GM23338 (cell line): ENCODE measurements at regions not wholly inside any gene's neighbourhood (a gene's known extent, or its start where the extent isn't known, plus 50 kb on each side); places are given as distances from the start of the nearest gene placed in this dataset.

Experiments used
- ATAC-seq: fragments of 200-7000 bp; cut with Tn5 transposase; 3 replicates; pipeline ENCODE4 v1.9.1; 2020
- DNase-seq: peaks from one replicate; pipeline ENCODE4 v3.0.0-alpha.2; 2015; ENCODE audit warnings: low spot score
- H2AFZ ChIP-seq: fragments of 200-600 bp; sonication (generic); 2 replicates; pipeline ENCODE4 v1.8.0; 2016; ENCODE audit warnings: antibody characterized with exemption, mild to moderate bottlenecking, moderate library complexity
- H3F3A ChIP-seq: fragments of 200-600 bp; sonication (generic); replicated peaks from 2 replicates; pipeline ENCODE4 v1.8.0; 2017; ENCODE audit warnings: antibody characterized with exemption, mixed run types, low read depth
- H3K27ac ChIP-seq: fragments of 200-600 bp; sonication (generic); 2 replicates; pipeline ENCODE4 v1.6.1; 2016; ENCODE audit warnings: low read depth
- H3K27me3 ChIP-seq: fragments of 200-600 bp; sonication (generic); 2 replicates; pipeline ENCODE4 v1.8.0; 2016; ENCODE audit warnings: mild to moderate bottlenecking, mixed run types, moderate library complexity; ENCODE audit not compliant: insufficient read depth
- H3K36me3 ChIP-seq: fragments of 200-600 bp; sonication (generic); 2 replicates; pipeline ENCODE4 v1.8.0; 2016; ENCODE audit warnings: mild to moderate bottlenecking; ENCODE audit not compliant: insufficient read depth
- H3K4me1 ChIP-seq: fragments of 200-600 bp; sonication (generic); 2 replicates; pipeline ENCODE4 v1.8.0; 2016; ENCODE audit warnings: mild to moderate bottlenecking, moderate library complexity; ENCODE audit not compliant: insufficient read depth
- H3K4me2 ChIP-seq: fragments of 200-600 bp; sonication (generic); 2 replicates; pipeline ENCODE4 v1.7.1; 2017; ENCODE audit warnings: mixed run types
- H3K4me3 ChIP-seq: fragments of 200-600 bp; sonication (generic); 2 replicates; pipeline ENCODE4 v1.6.1; 2016; ENCODE audit warnings: mixed run types
- H3K79me2 ChIP-seq: fragments of 200-600 bp; sonication (generic); replicated peaks from 2 replicates; pipeline ENCODE4 v1.8.0; 2017; ENCODE audit warnings: mild to moderate bottlenecking; ENCODE audit not compliant: insufficient read depth
- H3K9me2 ChIP-seq: fragments of 200-600 bp; sonication (generic); 2 replicates; pipeline ENCODE4 v1.8.0; 2017; ENCODE audit not compliant: insufficient read depth
- H4K20me1 ChIP-seq: fragments of 200-600 bp; sonication (generic); replicated peaks from 2 replicates; pipeline ENCODE4 v1.8.0; 2017; ENCODE audit warnings: mild to moderate bottlenecking; ENCODE audit not compliant: insufficient read depth
- H3K27ac Mint-ChIP-seq: 2 replicates; pipeline ENCODE4 v1.8.0; 2020; ENCODE audit warnings: inconsistent platforms, mild to moderate bottlenecking, moderate library complexity, mixed read lengths
- H3K27me3 Mint-ChIP-seq: 3 replicates; pipeline ENCODE4 v1.8.0; 2022; ENCODE audit warnings: low read depth, mild to moderate bottlenecking, moderate library complexity, mixed read lengths, inconsistent platforms; ENCODE audit not compliant: insufficient read depth, poor library complexity
- H3K36me3 Mint-ChIP-seq: 3 replicates; pipeline ENCODE4 v1.8.0; 2021; ENCODE audit warnings: low read depth, mild to moderate bottlenecking, inconsistent platforms, moderate library complexity, mixed read lengths
- H3K4me1 Mint-ChIP-seq: 3 replicates; pipeline ENCODE4 v1.8.0; 2020; ENCODE audit warnings: mild to moderate bottlenecking, inconsistent platforms, mixed read lengths
- H3K4me3 Mint-ChIP-seq: 3 replicates; pipeline ENCODE4 v1.8.0; 2021; ENCODE audit warnings: moderate library complexity, mild to moderate bottlenecking, inconsistent platforms, mixed read lengths
- H3K9me3 Mint-ChIP-seq: 3 replicates; pipeline ENCODE4 v1.8.0; 2020; ENCODE audit warnings: moderate library complexity, mild to moderate bottlenecking, inconsistent platforms, mixed read lengths
- CREB1 ChIP-seq: fragments of 250-450 bp; sonication (Bioruptor Pico); IDR thresholded peaks from 2 replicates; pipeline ENCODE4 v1.5.0; 2020; ENCODE audit warnings: low read depth, mild to moderate bottlenecking, moderate library complexity
- EZH2 ChIP-seq: fragments of 200-600 bp; sonication (generic); IDR thresholded peaks from one replicate; pipeline ENCODE4 v1.8.0; 2017; ENCODE audit warnings: antibody characterized with exemption, mild to moderate bottlenecking, low read depth; ENCODE audit not compliant: unreplicated experiment
- JUNB ChIP-seq: IDR thresholded peaks from one replicate; pipeline ENCODE4 v1.6.1; 2016; ENCODE audit warnings: antibody characterized with exemption; ENCODE audit not compliant: unreplicated experiment
- NANOG ChIP-seq: IDR thresholded peaks from 2 replicates; pipeline ENCODE4 v1.6.1; 2016; ENCODE audit warnings: antibody characterized with exemption, borderline replicate concordance
- POLR2AphosphoS5 ChIP-seq: IDR thresholded peaks from 2 replicates; pipeline ENCODE4 v1.6.1; 2016; ENCODE audit warnings: antibody characterized with exemption, low read depth
- STAT1 ChIP-seq: IDR thresholded peaks from one replicate; pipeline ENCODE4 v1.6.1; 2016; ENCODE audit warnings: antibody characterized with exemption; ENCODE audit not compliant: unreplicated experiment
- ZNF114 ChIP-seq: fragments of 250-450 bp; sonication (Bioruptor Pico); IDR thresholded peaks from 2 replicates; pipeline ENCODE4 v1.5.0; 2020; ENCODE audit warnings: mild to moderate bottlenecking, moderate library complexity
- TF ChIP-seq, protein P1 (sequence below): fragments of 250-450 bp; sonication (Bioruptor Pico); IDR thresholded peaks from 2 replicates; pipeline ENCODE4 v1.5.0; 2020; ENCODE audit warnings: mild to moderate bottlenecking, moderate library complexity
- TF ChIP-seq, protein P2 (sequence below): IDR thresholded peaks from 2 replicates; pipeline ENCODE4 v1.6.1; 2016; ENCODE audit warnings: antibody characterized with exemption
- TF ChIP-seq, protein P3 (sequence below), 2 experiments: fragments of 200-600 bp in 1 of 2; sonication (generic) in 1 of 2; conservative IDR thresholded peaks; 2 replicates each; pipeline versions ENCODE4 v1.5.1 to v1.6.1; 2016 to 2017; ENCODE audit warnings: antibody characterized with exemption in 2 of 2, low read depth in 2 of 2, mild to moderate bottlenecking in 2 of 2, moderate library complexity in 1 of 2
- TF ChIP-seq, protein P4 (sequence below): IDR thresholded peaks from one replicate; pipeline ENCODE4 v1.6.1; 2018; ENCODE audit warnings: antibody characterized with exemption; ENCODE audit not compliant: unreplicated experiment

DNA sequence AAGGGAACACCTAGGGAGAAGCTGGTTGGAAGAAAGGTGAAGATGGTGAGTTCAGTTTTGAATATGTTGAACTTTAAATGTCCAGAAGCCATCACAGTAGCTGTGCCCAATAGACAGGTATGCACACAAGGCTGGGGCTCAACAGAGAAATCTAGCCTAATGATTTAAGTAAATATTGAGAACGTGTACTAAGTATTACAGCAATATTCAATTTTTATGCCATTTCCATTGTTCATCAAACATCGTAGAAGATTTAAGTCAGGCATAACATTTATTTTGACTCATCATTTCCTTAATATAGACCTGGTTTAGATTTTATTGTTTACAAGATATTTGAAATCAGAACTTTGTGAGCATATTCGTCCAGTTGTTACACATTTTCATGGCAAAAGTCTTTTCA is 116.4 kb downstream of the HPGD start (continued):
- TF ChIP-seq, protein P1, sequence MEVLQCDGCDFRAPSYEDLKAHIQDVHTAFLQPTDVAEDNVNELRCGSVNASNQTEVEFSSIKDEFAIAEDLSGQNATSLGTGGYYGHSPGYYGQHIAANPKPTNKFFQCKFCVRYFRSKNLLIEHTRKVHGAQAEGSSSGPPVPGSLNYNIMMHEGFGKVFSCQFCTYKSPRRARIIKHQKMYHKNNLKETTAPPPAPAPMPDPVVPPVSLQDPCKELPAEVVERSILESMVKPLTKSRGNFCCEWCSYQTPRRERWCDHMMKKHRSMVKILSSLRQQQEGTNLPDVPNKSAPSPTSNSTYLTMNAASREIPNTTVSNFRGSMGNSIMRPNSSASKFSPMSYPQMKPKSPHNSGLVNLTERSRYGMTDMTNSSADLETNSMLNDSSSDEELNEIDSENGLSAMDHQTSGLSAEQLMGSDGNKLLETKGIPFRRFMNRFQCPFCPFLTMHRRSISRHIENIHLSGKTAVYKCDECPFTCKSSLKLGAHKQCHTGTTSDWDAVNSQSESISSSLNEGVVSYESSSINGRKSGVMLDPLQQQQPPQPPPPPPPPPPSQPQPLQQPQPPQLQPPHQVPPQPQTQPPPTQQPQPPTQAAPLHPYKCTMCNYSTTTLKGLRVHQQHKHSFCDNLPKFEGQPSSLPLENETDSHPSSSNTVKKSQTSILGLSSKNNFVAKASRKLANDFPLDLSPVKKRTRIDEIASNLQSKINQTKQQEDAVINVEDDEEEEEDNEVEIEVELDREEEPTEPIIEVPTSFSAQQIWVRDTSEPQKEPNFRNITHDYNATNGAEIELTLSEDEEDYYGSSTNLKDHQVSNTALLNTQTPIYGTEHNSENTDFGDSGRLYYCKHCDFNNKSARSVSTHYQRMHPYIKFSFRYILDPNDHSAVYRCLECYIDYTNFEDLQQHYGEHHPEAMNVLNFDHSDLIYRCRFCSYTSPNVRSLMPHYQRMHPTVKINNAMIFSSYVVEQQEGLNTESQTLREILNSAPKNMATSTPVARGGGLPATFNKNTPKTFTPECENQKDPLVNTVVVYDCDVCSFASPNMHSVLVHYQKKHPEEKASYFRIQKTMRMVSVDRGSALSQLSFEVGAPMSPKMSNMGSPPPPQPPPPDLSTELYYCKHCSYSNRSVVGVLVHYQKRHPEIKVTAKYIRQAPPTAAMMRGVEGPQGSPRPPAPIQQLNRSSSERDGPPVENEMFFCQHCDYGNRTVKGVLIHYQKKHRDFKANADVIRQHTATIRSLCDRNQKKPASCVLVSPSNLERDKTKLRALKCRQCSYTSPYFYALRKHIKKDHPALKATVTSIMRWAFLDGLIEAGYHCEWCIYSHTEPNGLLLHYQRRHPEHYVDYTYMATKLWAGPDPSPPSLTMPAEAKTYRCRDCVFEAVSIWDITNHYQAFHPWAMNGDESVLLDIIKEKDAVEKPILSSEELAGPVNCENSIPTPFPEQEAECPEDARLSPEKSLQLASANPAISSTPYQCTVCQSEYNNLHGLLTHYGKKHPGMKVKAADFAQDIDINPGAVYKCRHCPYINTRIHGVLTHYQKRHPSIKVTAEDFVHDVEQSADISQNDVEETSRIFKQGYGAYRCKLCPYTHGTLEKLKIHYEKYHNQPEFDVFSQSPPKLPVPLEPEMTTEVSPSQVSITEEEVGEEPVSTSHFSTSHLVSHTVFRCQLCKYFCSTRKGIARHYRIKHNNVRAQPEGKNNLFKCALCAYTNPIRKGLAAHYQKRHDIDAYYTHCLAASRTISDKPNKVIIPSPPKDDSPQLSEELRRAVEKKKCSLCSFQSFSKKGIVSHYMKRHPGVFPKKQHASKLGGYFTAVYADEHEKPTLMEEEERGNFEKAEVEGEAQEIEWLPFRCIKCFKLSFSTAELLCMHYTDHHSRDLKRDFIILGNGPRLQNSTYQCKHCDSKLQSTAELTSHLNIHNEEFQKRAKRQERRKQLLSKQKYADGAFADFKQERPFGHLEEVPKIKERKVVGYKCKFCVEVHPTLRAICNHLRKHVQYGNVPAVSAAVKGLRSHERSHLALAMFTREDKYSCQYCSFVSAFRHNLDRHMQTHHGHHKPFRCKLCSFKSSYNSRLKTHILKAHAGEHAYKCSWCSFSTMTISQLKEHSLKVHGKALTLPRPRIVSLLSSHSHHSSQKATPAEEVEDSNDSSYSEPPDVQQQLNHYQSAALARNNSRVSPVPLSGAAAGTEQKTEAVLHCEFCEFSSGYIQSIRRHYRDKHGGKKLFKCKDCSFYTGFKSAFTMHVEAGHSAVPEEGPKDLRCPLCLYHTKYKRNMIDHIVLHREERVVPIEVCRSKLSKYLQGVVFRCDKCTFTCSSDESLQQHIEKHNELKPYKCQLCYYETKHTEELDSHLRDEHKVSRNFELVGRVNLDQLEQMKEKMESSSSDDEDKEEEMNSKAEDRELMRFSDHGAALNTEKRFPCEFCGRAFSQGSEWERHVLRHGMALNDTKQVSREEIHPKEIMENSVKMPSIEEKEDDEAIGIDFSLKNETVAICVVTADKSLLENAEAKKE, result no peak
- TF ChIP-seq, protein P2, sequence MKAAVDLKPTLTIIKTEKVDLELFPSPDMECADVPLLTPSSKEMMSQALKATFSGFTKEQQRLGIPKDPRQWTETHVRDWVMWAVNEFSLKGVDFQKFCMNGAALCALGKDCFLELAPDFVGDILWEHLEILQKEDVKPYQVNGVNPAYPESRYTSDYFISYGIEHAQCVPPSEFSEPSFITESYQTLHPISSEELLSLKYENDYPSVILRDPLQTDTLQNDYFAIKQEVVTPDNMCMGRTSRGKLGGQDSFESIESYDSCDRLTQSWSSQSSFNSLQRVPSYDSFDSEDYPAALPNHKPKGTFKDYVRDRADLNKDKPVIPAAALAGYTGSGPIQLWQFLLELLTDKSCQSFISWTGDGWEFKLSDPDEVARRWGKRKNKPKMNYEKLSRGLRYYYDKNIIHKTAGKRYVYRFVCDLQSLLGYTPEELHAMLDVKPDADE, result no peak
- TF ChIP-seq STAT1, result no peak

DNA sequence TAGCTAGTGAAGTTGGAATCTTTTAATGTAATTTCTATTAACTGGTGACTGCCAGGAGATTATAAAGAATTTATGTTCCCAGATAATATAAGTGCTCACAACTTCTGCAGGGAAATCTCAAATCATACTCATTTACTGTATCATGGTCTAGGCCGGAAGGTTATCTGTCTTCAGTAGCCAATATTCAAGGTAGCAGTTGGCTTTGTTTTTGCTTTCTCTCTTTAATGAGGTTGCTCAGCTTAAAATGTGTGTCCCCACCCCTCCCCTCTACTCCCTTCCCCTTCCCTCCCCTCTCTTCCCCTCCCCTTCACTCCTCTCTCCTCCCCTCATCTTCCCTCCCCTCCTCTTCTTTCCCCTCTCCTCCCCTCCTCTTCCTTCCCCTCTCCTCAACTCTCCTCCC is 117.6 kb downstream of the HPGD start:
- ATAC-seq, result no peak
- no peak overlapping the region for H2AFZ ChIP-seq
- H3F3A ChIP-seq, result 0 out of 2 replicates have a peak, but pooled peaks cover 3% of the 10 kb centered on the region
- H3K36me3 ChIP-seq, result no peaks in the 10 kb centered on the region
- no peak for DNase-seq
- no peaks in the 10 kb centered on the region for H3K79me2 ChIP-seq
- no peaks in the 10 kb centered on the region for H4K20me1 ChIP-seq
- H3K9me3 Mint-ChIP-seq, result no peaks in the 10 kb centered on the region
- peaks cover 40% of the 10 kb centered on the region for H3K4me1 Mint-ChIP-seq
- H3K4me3 ChIP-seq, result no peak overlapping the region
- peaks cover 10% of the 10 kb centered on the region; the same call in 1 of the 2 replicates for H3K9me2 ChIP-seq
- H3K27ac ChIP-seq, result no peak overlapping the region
- H3K4me3 Mint-ChIP-seq, result no peak overlapping the region
- no peak overlapping the region for H3K27ac Mint-ChIP-seq
- TF ChIP-seq JUNB (no peak), NANOG (no peak), POLR2AphosphoS5 (no peak), EZH2 (no peak), ZNF114 (CRISPR knock-in tag) (no peak), CREB1 (CRISPR knock-in tag) (no peak)
- TF ChIP-seq, protein P3, sequence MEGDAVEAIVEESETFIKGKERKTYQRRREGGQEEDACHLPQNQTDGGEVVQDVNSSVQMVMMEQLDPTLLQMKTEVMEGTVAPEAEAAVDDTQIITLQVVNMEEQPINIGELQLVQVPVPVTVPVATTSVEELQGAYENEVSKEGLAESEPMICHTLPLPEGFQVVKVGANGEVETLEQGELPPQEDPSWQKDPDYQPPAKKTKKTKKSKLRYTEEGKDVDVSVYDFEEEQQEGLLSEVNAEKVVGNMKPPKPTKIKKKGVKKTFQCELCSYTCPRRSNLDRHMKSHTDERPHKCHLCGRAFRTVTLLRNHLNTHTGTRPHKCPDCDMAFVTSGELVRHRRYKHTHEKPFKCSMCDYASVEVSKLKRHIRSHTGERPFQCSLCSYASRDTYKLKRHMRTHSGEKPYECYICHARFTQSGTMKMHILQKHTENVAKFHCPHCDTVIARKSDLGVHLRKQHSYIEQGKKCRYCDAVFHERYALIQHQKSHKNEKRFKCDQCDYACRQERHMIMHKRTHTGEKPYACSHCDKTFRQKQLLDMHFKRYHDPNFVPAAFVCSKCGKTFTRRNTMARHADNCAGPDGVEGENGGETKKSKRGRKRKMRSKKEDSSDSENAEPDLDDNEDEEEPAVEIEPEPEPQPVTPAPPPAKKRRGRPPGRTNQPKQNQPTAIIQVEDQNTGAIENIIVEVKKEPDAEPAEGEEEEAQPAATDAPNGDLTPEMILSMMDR (conservative IDR thresholded peaks at IDR 0.05; ENCODE audit: low read depth in 2 of 2), result no peak
- TF ChIP-seq, protein P2, result no peak
- TF ChIP-seq, protein P4, sequence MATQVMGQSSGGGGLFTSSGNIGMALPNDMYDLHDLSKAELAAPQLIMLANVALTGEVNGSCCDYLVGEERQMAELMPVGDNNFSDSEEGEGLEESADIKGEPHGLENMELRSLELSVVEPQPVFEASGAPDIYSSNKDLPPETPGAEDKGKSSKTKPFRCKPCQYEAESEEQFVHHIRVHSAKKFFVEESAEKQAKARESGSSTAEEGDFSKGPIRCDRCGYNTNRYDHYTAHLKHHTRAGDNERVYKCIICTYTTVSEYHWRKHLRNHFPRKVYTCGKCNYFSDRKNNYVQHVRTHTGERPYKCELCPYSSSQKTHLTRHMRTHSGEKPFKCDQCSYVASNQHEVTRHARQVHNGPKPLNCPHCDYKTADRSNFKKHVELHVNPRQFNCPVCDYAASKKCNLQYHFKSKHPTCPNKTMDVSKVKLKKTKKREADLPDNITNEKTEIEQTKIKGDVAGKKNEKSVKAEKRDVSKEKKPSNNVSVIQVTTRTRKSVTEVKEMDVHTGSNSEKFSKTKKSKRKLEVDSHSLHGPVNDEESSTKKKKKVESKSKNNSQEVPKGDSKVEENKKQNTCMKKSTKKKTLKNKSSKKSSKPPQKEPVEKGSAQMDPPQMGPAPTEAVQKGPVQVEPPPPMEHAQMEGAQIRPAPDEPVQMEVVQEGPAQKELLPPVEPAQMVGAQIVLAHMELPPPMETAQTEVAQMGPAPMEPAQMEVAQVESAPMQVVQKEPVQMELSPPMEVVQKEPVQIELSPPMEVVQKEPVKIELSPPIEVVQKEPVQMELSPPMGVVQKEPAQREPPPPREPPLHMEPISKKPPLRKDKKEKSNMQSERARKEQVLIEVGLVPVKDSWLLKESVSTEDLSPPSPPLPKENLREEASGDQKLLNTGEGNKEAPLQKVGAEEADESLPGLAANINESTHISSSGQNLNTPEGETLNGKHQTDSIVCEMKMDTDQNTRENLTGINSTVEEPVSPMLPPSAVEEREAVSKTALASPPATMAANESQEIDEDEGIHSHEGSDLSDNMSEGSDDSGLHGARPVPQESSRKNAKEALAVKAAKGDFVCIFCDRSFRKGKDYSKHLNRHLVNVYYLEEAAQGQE, result no peak
- 0 out of 2 replicates have a peak overlapping the region, but pooled peaks have one; percentile 16 for H3K4me2 ChIP-seq
- H3K36me3 Mint-ChIP-seq, result no peaks in the 10 kb centered on the region; the same call in 2 of the 3 replicates
- H3K27me3 ChIP-seq, result no peaks in the 10 kb centered on the region
- peaks cover 41% of the 10 kb centered on the region for H3K4me1 ChIP-seq
- H3K27me3 Mint-ChIP-seq, result peaks cover 7% of the 10 kb centered on the region
